ENCODE measurements at regions not wholly inside any gene's neighbourhood (a gene's known extent, or its start where the extent isn't known, plus 50 kb on each side); places are given as distances from the start of the nearest gene placed in this dataset.

DNA sequence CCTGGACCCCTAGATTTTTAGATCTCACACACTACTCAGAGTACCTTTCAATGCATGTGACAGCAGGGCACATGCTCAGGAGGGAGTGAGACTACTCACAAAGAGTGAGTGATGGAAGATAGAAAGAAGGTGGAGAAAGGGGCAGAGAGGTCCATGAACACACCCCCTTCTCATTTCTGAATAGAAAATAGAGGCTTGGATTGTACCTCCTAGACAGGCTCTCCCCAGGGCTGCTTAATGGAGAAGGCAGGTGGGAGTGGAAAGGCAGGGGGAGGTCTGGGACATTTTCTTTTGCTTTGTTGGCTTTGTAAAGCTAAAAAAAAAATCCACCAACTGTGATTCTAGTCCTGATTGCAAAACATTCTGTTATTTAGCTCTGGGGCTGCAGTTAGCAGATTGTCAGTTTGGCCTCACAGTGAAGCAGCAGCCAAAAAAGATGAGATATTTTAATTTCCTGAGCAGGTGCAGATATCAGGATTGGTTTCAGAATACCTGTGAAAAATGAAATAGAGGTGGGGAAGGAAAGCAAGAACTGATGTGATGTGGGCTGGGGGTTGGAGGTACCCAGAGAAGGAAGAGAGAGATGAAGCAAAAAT is 119.3 kb upstream of the GYPC start:
- TF ChIP-seq, protein P1, sequence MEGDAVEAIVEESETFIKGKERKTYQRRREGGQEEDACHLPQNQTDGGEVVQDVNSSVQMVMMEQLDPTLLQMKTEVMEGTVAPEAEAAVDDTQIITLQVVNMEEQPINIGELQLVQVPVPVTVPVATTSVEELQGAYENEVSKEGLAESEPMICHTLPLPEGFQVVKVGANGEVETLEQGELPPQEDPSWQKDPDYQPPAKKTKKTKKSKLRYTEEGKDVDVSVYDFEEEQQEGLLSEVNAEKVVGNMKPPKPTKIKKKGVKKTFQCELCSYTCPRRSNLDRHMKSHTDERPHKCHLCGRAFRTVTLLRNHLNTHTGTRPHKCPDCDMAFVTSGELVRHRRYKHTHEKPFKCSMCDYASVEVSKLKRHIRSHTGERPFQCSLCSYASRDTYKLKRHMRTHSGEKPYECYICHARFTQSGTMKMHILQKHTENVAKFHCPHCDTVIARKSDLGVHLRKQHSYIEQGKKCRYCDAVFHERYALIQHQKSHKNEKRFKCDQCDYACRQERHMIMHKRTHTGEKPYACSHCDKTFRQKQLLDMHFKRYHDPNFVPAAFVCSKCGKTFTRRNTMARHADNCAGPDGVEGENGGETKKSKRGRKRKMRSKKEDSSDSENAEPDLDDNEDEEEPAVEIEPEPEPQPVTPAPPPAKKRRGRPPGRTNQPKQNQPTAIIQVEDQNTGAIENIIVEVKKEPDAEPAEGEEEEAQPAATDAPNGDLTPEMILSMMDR (IDR thresholded peaks at IDR 0.05): no peak
- TF ChIP-seq POLR2AphosphoS5 (IDR thresholded peaks at IDR 0.05) (no peak), POLR2A (IDR thresholded peaks at IDR 0.05) (no peak), EP300 (IDR thresholded peaks at IDR 0.05) (no peak)
